DMS79 (cell line): ENCODE measurements at regions not wholly inside any gene's neighbourhood (a gene's known extent, or its start where the extent isn't known, plus 50 kb on each side); places are given as distances from the start of the nearest gene placed in this dataset.

Source experiments
- DNase-seq: peaks from one replicate; lab custom pipeline; 2025; lab: John Stamatoyannopoulos, UW

- no peak for DNase-seq
Measured at GRCh38 chr6:98546376-98546775, 288.0 kb upstream of the POU3F2 start.

GRCh38 chr6:98547151-98547550 lies 287.2 kb upstream of the POU3F2 start:
- no peak for DNase-seq

GRCh38 chr6:98547634-98548033 lies 286.7 kb upstream of the POU3F2 start:
- no peak for DNase-seq

DNA sequence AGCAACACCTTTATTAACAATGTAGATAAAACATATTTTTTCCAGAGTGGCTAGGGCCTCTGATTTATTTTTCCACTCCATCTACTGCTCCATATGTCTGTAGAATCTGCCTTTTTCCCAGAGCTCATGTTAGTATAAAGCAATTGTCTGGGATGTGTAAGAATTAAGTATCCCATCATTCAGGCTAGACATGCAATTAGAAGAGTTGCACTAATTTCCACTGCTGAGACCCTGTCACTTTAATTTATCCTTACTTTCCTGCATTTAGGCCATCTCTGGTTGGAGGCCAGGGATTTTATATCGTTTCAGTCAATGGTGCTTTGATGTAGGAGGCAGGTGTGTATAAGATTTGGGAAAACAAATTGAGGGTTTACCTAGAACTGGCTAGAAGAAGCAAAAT lies 286.1 kb upstream of the POU3F2 start:
- no peak for DNase-seq

DNA sequence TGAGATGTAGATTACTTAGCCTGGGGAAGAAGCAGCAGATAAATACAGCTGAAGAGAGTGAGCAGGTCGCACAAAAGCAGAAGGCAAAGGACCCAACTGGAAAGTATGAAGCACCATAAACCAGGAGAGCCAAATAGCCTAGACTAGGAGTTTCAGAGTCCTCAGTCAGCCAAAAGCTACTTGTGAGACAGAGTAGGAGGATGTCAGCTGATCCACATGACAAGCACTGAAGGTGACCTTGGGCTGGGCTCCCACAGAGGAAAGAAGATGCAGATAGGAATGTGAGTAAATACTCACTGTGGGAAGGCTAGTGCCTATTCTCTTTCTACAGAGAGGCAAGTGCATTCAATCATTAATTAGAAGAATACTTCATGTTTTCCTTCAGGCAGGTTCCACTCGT lies 274.0 kb upstream of the POU3F2 start:
- no peak for DNase-seq

- no peak for DNase-seq
Measured at GRCh38 chr6:98560841-98561240, 273.5 kb upstream of the POU3F2 start.

DNA sequence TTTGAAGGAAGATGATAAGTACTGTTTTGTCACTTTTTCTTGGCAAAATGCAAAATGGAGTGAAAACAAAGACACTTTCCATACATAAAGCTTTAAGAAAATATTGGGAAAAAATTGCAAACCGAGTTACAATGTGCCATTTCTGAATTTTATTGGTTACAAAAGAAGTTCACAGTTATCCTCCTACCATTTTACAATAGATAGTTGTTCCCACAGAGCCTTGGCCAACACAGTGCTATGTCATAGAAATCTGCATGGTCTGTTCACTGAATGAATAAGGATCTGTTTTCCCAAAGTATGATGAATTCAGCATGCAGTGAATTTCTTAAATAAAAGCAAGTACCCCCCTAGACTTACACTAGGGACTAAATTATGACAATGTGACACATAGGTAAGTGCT lies 268.2 kb upstream of the POU3F2 start:
- DNase-seq, result no peak

DNA sequence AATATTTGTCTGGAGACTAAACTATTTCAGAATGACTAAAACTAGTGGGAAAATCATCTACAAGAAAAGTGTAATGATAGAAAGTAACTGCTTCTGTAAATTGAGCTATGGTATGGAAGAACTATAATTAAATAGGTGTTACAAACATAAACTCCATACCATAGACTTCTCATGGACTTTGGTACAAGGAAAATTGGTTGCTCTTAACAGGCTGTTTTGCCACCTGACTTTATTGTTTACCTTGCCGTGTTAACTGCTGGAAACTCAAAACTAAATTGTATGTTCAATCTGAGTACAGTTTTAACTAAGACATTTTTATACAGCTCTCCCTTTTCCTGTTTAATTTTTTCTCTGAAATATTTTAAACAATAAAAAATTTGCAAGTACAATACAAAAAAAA lies 261.8 kb upstream of the POU3F2 start:
- no peak for DNase-seq

DNA sequence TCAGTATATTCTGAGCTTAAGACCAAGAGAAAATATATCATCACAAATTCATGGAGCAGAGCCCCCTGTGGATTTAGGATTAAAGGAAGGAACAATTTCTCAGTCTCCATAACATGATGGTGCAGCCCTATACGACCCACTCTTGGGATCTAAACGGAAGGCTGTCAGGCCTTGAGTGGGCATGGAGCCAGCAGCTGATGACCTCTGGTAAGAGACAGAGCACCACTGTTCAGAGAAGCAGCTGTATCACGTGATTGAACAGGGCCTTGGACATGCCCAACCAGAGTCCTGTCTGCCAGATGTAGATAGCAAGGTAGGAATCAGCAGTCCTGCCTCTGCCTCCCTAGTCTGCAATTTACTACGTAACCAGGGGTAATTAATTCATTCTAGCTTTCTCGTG lies 259.4 kb upstream of the POU3F2 start:
- no peak for DNase-seq

- DNase-seq, result no peak
Measured at GRCh38 chr6:98576791-98577190, 257.6 kb upstream of the POU3F2 start.

DNA sequence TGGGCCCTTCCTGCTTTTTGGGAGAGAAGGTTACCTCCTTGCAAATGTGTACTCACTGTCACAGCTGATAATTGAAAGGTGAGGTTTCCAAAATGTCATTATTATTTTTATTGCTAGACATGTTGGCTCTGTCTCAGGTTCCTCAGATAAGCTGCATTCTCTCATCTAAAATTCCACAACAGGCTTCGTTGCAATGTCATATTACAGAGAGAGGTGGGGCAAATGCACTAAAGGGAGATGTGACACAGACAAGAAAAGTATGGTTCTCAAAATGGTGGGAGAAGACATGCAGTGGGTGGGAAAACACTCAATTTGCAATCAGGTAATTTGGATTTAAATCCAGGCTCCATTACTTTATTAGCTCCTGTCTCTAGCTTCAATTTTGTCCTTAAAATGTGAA lies 256.4 kb upstream of the POU3F2 start:
- no peak for DNase-seq

DNA sequence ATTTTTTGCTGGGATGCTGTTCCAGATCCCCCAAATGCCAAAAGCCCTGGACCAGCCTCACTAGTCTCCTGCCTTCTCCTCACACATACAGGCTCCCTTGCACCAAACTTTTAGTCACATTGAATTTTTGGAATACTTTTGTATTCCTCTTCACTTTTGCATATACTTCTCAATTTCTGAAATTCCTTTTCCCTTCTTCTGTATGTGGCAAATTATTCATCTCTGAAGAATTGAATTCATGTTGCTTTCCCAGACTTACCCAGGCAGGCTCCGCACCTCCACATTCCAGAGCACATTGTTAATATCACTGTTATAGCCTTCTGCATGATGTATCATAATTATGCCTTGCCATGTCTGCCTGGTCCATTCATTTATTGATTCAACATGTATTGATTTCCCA lies 255.3 kb upstream of the POU3F2 start:
- DNase-seq, result no peak

- no peak for DNase-seq
Measured at GRCh38 chr6:98579941-98580340, 254.4 kb upstream of the POU3F2 start.

DNA sequence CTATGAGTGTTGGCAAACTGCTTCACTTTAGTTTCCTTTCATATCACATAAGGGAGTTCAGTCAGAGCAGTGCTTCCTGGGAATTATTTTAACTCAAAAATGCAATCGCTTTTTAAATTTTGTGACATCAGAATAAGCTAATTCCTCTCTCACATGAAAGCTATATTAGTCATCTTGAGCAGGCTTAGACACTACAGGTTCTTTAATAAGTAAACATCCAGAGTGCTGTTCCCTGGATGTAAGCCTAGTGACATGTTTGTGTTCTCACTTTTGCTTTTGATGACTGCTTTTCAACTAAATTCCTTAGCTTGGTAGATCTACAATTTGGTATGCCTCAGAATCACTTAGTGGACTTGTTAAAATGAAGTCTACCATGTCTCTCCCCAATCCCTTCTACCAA lies 252.7 kb upstream of the POU3F2 start:
- DNase-seq, result no peak

- no peak for DNase-seq
Measured at GRCh38 chr6:98583506-98583905, 250.9 kb upstream of the POU3F2 start.

GRCh38 chr6:98586163-98586562 lies 248.2 kb upstream of the POU3F2 start:
- no peak for DNase-seq

DNA sequence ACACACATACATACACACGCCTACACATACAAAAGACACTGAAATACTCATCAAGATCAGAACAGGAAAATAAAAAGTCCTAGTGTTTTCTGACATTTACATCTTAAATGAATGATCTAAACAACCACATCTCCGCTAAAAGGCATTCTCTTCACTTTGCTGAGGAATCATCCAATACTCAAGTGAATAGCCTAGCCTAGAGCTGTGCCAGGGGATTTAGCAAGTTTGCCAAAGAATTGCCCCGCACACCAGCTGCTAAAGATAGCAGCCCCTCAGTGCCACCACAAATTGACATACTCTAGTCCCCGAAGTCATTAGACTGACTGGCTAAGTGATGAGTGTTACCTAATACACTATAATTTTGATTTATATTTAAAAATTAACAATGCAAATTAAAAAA lies 246.8 kb upstream of the POU3F2 start:
- DNase-seq, result no peak

DNA sequence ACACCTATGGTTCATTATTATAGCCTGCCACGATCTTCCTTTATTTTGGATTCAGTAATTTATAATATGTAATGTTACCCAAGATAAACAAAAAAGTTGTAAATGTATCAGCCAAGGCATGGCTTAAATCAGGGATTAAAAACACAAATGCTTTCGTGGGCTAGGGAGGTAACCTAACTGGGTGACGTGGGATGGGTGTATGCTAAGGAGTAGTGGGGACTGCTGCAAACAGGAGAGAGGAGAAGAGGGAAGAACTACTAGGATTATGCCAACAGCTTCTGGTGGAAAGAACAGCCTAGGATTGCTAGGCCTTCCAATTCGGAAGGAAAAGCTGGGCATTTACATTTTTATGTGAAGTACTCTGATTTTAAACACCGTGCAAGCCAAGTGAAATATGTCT lies 244.8 kb upstream of the POU3F2 start:
- DNase-seq, result no peak

DNA sequence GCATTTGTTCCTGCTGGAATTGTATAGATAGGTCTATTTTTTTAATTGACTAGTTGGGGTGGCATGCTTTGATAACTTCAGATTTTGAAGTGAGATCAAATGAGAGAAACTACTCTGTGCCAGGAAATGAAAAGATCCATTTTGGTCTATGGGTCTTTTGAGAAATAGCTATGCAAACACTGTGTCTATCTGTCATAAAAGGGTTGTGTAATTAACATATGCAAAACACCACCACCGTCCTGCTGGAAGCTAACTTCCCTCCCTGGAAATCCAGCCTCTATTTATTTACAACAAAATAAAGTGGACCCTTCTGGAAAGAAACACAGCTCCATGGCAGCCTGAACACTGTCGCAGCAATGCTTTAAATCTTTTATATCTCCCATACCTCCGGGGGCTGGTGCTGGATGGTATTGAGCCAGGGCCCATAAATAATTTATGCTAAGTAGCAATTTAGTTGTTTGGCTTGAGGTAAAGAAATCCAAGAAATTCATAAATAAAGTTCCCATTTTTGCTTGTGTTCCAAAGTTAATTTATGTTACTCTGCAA lies 244.2 kb upstream of the POU3F2 start:
- DNase-seq, result no peak

GRCh38 chr6:98590997-98591396 lies 243.4 kb upstream of the POU3F2 start:
- DNase-seq, result no peak

DNA sequence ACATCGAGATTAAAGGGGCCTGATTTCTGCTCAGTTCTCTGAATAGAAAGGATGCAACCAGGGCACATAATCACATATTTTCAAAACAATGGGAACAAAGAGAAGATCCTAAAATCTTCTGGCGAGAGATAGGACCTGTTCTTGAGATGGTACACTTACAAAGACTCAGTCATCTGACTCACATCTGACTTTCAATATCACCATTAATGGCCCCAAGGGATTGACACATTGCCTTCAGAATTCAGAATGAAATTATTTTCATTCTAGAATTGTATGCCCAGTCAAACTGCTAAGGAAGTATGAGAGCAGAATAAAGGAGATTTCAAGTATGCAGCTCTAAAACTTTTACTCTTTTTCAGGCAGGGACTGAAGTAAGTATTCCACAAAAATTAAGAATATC lies 240.7 kb upstream of the POU3F2 start:
- DNase-seq, result no peak

- no peak for DNase-seq
Measured at GRCh38 chr6:98601716-98602115, 232.7 kb upstream of the POU3F2 start.

- no peak for DNase-seq
Measured at GRCh38 chr6:98605705-98606104, 228.7 kb upstream of the POU3F2 start.

DNA sequence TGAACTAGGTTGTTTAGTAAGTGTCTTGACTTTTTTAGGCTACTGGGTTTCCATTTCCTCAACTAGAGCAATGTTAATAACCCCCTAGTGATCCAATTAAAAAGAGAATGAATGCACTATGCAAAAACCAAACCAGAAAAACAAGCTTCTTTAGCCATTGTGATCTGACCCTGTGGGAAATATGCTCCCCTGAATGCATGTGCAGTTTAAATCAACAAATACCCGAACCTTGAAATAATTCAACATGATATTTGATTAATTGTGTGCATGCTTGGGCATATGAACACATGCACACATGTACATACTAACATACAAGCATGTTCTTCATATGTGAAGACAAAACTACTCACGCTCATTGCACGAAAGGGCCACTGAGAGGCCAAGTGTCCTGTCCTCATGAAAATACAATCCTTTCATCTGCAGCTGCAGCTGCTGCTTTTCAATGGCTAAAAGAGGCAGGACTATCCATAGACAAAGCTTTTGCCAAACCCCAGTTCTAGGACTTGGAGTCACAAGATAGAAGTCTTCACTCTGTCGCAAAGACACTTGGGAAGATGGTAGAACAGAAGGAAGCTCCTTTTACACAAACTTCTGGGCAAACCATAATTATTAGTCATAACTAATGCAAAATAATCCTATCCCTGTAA lies 207.1 kb upstream of the POU3F2 start:
- DNase-seq, result no peak
